ENCODE measurements at regions not wholly inside any gene's neighbourhood (a gene's known extent, or its start where the extent isn't known, plus 50 kb on each side); places are given as distances from the start of the nearest gene placed in this dataset.

- Histone ChIP-seq H3K4me1 (ENCODE audit: control extremely low read depth in 1 of 4, control insufficient read depth in 4 of 4, insufficient read depth in 4 of 4, low read length in 3 of 4) (no peaks in the 10 kb centered on the region), H3K27me3 (replicated peaks in 2 of 5; ENCODE audit: control insufficient read depth in 4 of 5, insufficient read depth in 5 of 5, low read length in 4 of 5) (no peaks in the 10 kb centered on the region), H3K36me3 (ENCODE audit: control insufficient read depth in 4 of 4, insufficient read depth in 4 of 4, low read length in 3 of 4) (no peaks in the 10 kb centered on the region), H3K4me3 (ENCODE audit: control insufficient read depth in 1 of 7, extremely low read depth in 1 of 7, insufficient read depth in 4 of 7, low read depth in 2 of 7, low read length in 6 of 7) (no peak overlapping the region), H3K27ac (ENCODE audit: insufficient read depth in 1 of 2, low read depth in 1 of 2, low read length in 2 of 2, poor library complexity in 1 of 2, severe bottlenecking in 2 of 2) (no peak overlapping the region), H3K9me3 (ENCODE audit: control extremely low read depth in 1 of 5, control insufficient read depth in 4 of 5, insufficient read depth in 2 of 5, low read depth in 1 of 5, low read length in 4 of 5) (no peaks in the 10 kb centered on the region)
- DNase-seq, result no peak
- 100% methylated on average over 2 of the region's 4 CpGs for WGBS (ENCODE audit: insufficient coverage)
- ChIA-PET CTCF (no interaction called here), POLR2A (no interaction called here)
These were observed 308.8 kb downstream of the DOCK8 start for GRCh38 chr9:523444-523843.

DNA sequence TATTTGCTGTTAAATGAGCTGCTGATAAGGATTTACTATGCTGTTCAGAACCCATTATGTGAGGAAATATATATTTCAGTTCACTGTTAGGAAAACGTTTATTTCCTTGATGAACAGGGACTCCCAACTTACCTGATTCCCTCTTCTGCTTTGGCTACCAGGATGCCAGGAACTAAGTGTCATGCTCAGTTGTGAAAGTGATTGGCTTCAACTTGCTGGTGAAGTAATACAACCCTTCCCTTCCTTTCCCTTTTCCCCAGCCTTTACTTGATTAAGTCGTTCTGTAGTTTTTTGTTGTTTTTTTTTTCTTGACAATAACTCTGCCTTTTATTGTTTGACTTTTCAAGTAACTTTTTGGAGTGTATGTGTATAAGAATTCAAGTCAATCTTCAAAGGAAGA lies 309.3 kb downstream of the DOCK8 start:
- Histone ChIP-seq H3K4me3 (ENCODE audit: control insufficient read depth in 1 of 7, extremely low read depth in 1 of 7, insufficient read depth in 4 of 7, low read depth in 2 of 7, low read length in 6 of 7) (no peak overlapping the region), H3K36me3 (ENCODE audit: control insufficient read depth in 4 of 4, insufficient read depth in 4 of 4, low read length in 3 of 4) (no peaks in the 10 kb centered on the region), H3K27ac (ENCODE audit: insufficient read depth in 1 of 2, low read depth in 1 of 2, low read length in 2 of 2, poor library complexity in 1 of 2, severe bottlenecking in 2 of 2) (no peak overlapping the region), H3K4me1 (ENCODE audit: control extremely low read depth in 1 of 4, control insufficient read depth in 4 of 4, insufficient read depth in 4 of 4, low read length in 3 of 4) (no peaks in the 10 kb centered on the region), H3K27me3 (replicated peaks in 2 of 5; ENCODE audit: control insufficient read depth in 4 of 5, insufficient read depth in 5 of 5, low read length in 4 of 5) (no peaks in the 10 kb centered on the region), H3K9me3 (ENCODE audit: control extremely low read depth in 1 of 5, control insufficient read depth in 4 of 5, insufficient read depth in 2 of 5, low read depth in 1 of 5, low read length in 4 of 5) (no peaks in the 10 kb centered on the region)
- POLR2A ChIA-PET, result no interaction called here
- DNase-seq, result no peak
- CTCF ChIA-PET, result no interaction called here
- 78% methylated on average over 1 of the region's 2 CpGs for WGBS (ENCODE audit: insufficient coverage)

DNA sequence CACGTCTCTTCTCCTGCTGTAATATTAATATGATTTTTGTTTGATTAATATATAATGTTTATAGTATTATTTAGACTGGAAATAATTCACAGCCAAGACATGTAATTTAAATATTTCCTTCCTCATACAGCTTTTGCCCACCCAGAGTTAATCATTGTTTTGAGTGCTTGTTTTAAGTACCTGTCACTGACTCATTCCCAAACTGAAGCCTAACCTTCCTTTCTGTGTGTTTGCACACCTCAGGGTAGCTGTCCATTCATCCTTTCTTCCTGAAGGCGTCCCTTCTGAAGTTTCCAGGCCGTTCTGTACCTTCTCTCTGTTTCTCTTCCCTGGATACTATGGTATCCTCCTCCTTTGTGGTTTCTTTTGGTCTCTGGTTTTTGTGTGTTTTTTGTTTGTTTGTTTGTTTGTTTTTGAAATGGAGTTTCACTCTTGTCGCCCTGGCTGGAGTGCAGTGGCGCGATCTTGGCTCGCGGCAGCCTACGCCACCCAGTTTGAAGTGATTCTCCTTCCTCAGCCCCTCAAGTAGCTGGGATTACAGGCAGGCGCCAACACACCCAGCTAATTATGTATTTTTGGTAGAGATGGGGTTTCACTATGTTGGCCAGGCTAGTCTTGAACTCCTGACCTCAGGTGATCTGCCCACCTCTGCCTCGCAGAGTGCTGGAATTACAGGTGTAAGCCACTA lies 312.4 kb downstream of the DOCK8 start:
- Histone ChIP-seq H3K27me3 (replicated peaks in 2 of 5; ENCODE audit: control insufficient read depth in 4 of 5, insufficient read depth in 5 of 5, low read length in 4 of 5) (no peaks in the 10 kb centered on the region), H3K36me3 (ENCODE audit: control insufficient read depth in 4 of 4, insufficient read depth in 4 of 4, low read length in 3 of 4) (no peaks in the 10 kb centered on the region), H3K4me1 (ENCODE audit: control extremely low read depth in 1 of 4, control insufficient read depth in 4 of 4, insufficient read depth in 4 of 4, low read length in 3 of 4) (no peaks in the 10 kb centered on the region), H3K9me3 (ENCODE audit: control extremely low read depth in 1 of 5, control insufficient read depth in 4 of 5, insufficient read depth in 2 of 5, low read depth in 1 of 5, low read length in 4 of 5) (no peaks in the 10 kb centered on the region), H3K27ac (ENCODE audit: insufficient read depth in 1 of 2, low read depth in 1 of 2, low read length in 2 of 2, poor library complexity in 1 of 2, severe bottlenecking in 2 of 2) (no peak overlapping the region), H3K4me3 (ENCODE audit: control insufficient read depth in 1 of 7, extremely low read depth in 1 of 7, insufficient read depth in 4 of 7, low read depth in 2 of 7, low read length in 6 of 7) (no peak overlapping the region)
- WGBS (ENCODE audit: insufficient coverage), result 85% methylated on average over 7 of the region's 11 CpGs
- DNase-seq, result no peak
- ChIA-PET CTCF (no interaction called here), POLR2A (no interaction called here)

- no peaks in the 10 kb centered on the region for H3K27me3 ChIP-seq (replicated peaks in 2 of 5; ENCODE audit: control insufficient read depth in 4 of 5, insufficient read depth in 5 of 5, low read length in 4 of 5)
- no peaks in the 10 kb centered on the region for H3K9me3 ChIP-seq (ENCODE audit: control extremely low read depth in 1 of 5, control insufficient read depth in 4 of 5, insufficient read depth in 2 of 5, low read depth in 1 of 5, low read length in 4 of 5)
- POLR2A ChIA-PET, result no interaction called here
- no peak overlapping the region for H3K4me3 ChIP-seq (ENCODE audit: control insufficient read depth in 1 of 7, extremely low read depth in 1 of 7, insufficient read depth in 4 of 7, low read depth in 2 of 7, low read length in 6 of 7)
- CTCF ChIA-PET, result interaction anchor here (1.0 kb wide), 1 partner anchor 9 kb away, joined by 3 read pairs; no protein-coding TSS in a partner anchor
- H3K4me1 ChIP-seq (ENCODE audit: control extremely low read depth in 1 of 4, control insufficient read depth in 4 of 4, insufficient read depth in 4 of 4, low read length in 3 of 4), result no peaks in the 10 kb centered on the region
- no peak for DNase-seq
- WGBS (ENCODE audit: insufficient coverage), result 100% methylated on average over 2 of the region's 4 CpGs
- H3K27ac ChIP-seq (ENCODE audit: insufficient read depth in 1 of 2, low read depth in 1 of 2, low read length in 2 of 2, poor library complexity in 1 of 2, severe bottlenecking in 2 of 2), result no peak overlapping the region
- H3K36me3 ChIP-seq (ENCODE audit: control insufficient read depth in 4 of 4, insufficient read depth in 4 of 4, low read length in 3 of 4), result no peaks in the 10 kb centered on the region
These were observed 311.8 kb upstream of the DMRT1 start for GRCh38 chr9:529731-530130.

GRCh38 chr9:530681-531080 lies 310.8 kb upstream of the DMRT1 start:
- Histone ChIP-seq H3K36me3 (ENCODE audit: control insufficient read depth in 4 of 4, insufficient read depth in 4 of 4, low read length in 3 of 4) (no peaks in the 10 kb centered on the region), H3K4me1 (ENCODE audit: control extremely low read depth in 1 of 4, control insufficient read depth in 4 of 4, insufficient read depth in 4 of 4, low read length in 3 of 4) (no peaks in the 10 kb centered on the region), H3K27me3 (replicated peaks in 2 of 5; ENCODE audit: control insufficient read depth in 4 of 5, insufficient read depth in 5 of 5, low read length in 4 of 5) (no peaks in the 10 kb centered on the region), H3K4me3 (ENCODE audit: control insufficient read depth in 1 of 7, extremely low read depth in 1 of 7, insufficient read depth in 4 of 7, low read depth in 2 of 7, low read length in 6 of 7) (no peak overlapping the region), H3K9me3 (ENCODE audit: control extremely low read depth in 1 of 5, control insufficient read depth in 4 of 5, insufficient read depth in 2 of 5, low read depth in 1 of 5, low read length in 4 of 5) (no peaks in the 10 kb centered on the region), H3K27ac (ENCODE audit: insufficient read depth in 1 of 2, low read depth in 1 of 2, low read length in 2 of 2, poor library complexity in 1 of 2, severe bottlenecking in 2 of 2) (no peak overlapping the region)
- ChIA-PET POLR2A (no interaction called here), CTCF (interaction anchor here (1.0 kb wide), 1 partner anchor 10 kb away, joined by 3 read pairs; no protein-coding TSS in a partner anchor)
- peak in 2 of 3 donors; percentile 11 to 26 for DNase-seq
- WGBS (ENCODE audit: insufficient coverage), result 100% methylated on average over 1 of the region's 3 CpGs

- DNase-seq, result no peak
- WGBS (ENCODE audit: insufficient coverage), result 97% methylated on average over 6 of the region's 6 CpGs
- ChIA-PET POLR2A (no interaction called here), CTCF (no interaction called here)
- H3K36me3 ChIP-seq (ENCODE audit: control insufficient read depth in 4 of 4, insufficient read depth in 4 of 4, low read length in 3 of 4), result no peaks in the 10 kb centered on the region
- H3K9me3 ChIP-seq (ENCODE audit: control extremely low read depth in 1 of 5, control insufficient read depth in 4 of 5, insufficient read depth in 2 of 5, low read depth in 1 of 5, low read length in 4 of 5), result no peaks in the 10 kb centered on the region
- H3K4me3 ChIP-seq (ENCODE audit: control insufficient read depth in 1 of 7, extremely low read depth in 1 of 7, insufficient read depth in 4 of 7, low read depth in 2 of 7, low read length in 6 of 7), result no peak overlapping the region
- no peaks in the 10 kb centered on the region for H3K4me1 ChIP-seq (ENCODE audit: control extremely low read depth in 1 of 4, control insufficient read depth in 4 of 4, insufficient read depth in 4 of 4, low read length in 3 of 4)
- no peaks in the 10 kb centered on the region for H3K27me3 ChIP-seq (replicated peaks in 2 of 5; ENCODE audit: control insufficient read depth in 4 of 5, insufficient read depth in 5 of 5, low read length in 4 of 5)
- H3K27ac ChIP-seq (ENCODE audit: insufficient read depth in 1 of 2, low read depth in 1 of 2, low read length in 2 of 2, poor library complexity in 1 of 2, severe bottlenecking in 2 of 2), result no peak overlapping the region
These were observed 308.8 kb upstream of the DMRT1 start for GRCh38 chr9:532707-533106.

DNA sequence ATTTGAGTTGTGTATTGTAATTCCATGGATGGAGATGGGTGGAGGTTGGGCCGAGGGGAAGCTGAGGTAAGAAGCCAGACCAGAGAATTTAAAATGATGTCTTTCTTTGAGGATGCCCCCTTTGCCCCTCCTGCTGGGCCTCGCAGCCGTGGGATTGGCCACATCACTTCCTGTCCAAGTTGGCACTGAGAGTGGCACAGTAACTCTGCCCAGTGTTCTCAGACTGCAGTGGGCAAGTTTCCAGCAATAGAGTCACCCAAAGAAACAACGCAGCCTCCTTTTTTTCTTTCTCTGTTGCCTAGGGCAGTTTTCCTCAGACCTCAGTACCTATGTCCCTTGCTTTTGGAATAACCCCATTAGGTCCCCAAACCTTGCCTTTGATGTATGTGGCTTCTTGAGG lies 306.6 kb upstream of the DMRT1 start:
- Histone ChIP-seq H3K36me3 (ENCODE audit: control insufficient read depth in 4 of 4, insufficient read depth in 4 of 4, low read length in 3 of 4) (no peaks in the 10 kb centered on the region), H3K27me3 (replicated peaks in 2 of 5; ENCODE audit: control insufficient read depth in 4 of 5, insufficient read depth in 5 of 5, low read length in 4 of 5) (no peaks in the 10 kb centered on the region), H3K27ac (ENCODE audit: insufficient read depth in 1 of 2, low read depth in 1 of 2, low read length in 2 of 2, poor library complexity in 1 of 2, severe bottlenecking in 2 of 2) (no peak overlapping the region), H3K4me1 (ENCODE audit: control extremely low read depth in 1 of 4, control insufficient read depth in 4 of 4, insufficient read depth in 4 of 4, low read length in 3 of 4) (no peaks in the 10 kb centered on the region), H3K4me3 (ENCODE audit: control insufficient read depth in 1 of 7, extremely low read depth in 1 of 7, insufficient read depth in 4 of 7, low read depth in 2 of 7, low read length in 6 of 7) (no peak overlapping the region), H3K9me3 (ENCODE audit: control extremely low read depth in 1 of 5, control insufficient read depth in 4 of 5, insufficient read depth in 2 of 5, low read depth in 1 of 5, low read length in 4 of 5) (peaks cover 0 to under 1% (median 0%) of the 10 kb centered on the region in 5 experiments)
- ChIA-PET CTCF (no interaction called here), POLR2A (no interaction called here)
- no peak for DNase-seq
- WGBS (ENCODE audit: insufficient coverage), result 70% methylated on average over 4 of the region's 4 CpGs

All from common myeloid progenitor, CD34-positive (primary cell).